PFSK-1 (cell line): ENCODE measurements at regions not wholly inside any gene's neighbourhood (a gene's known extent, or its start where the extent isn't known, plus 50 kb on each side); places are given as distances from the start of the nearest gene placed in this dataset.

Experiments used
- SIN3A ChIP-seq: IDR thresholded peaks from 2 replicates; pipeline ENCODE4 v1.6.1; 2012; ENCODE audit warnings: mild to moderate bottlenecking, low read length, moderate library complexity, borderline replicate concordance; ENCODE audit not compliant: insufficient read depth
- TAF1 ChIP-seq: IDR thresholded peaks from 2 replicates; pipeline ENCODE4 v1.6.1; 2012; ENCODE audit warnings: low read length, control low read depth, borderline replicate concordance; ENCODE audit not compliant: insufficient read depth
- TF ChIP-seq, protein P1 (sequence below), 2 experiments: IDR thresholded peaks; 2 replicates each; pipeline versions ENCODE4 v1.6.1 to v1.8.0; 2011 to 2012; ENCODE audit warnings: low read depth in 2 of 2, low read length in 2 of 2, control low read depth in 1 of 2, inconsistent platforms in 1 of 2, mild to moderate bottlenecking in 1 of 2, moderate library complexity in 1 of 2; ENCODE audit not compliant: insufficient read depth in 1 of 2

DNA sequence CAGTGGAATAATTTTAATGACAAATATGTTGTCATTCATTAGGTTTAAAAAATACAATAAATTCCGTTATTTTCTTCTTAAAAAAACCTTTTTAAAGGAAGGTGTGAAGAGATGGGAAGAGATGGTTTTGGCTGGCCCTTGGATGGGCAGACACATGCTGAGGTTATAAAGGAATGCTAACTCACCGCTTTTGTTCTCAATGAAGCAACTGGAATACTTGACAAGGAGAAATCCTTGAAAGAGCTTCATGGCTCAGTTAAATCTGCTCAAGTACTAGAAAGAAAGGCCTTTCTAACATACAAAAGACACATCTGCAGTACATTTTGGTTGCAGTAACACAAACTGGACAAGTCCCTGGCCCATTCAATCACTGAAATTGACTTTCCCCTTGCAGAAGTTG lies 158.3 kb upstream of the KCNJ16 start:
- no peak for TF ChIP-seq TAF1
- no peak for TF ChIP-seq SIN3A
- TF ChIP-seq, protein P1, sequence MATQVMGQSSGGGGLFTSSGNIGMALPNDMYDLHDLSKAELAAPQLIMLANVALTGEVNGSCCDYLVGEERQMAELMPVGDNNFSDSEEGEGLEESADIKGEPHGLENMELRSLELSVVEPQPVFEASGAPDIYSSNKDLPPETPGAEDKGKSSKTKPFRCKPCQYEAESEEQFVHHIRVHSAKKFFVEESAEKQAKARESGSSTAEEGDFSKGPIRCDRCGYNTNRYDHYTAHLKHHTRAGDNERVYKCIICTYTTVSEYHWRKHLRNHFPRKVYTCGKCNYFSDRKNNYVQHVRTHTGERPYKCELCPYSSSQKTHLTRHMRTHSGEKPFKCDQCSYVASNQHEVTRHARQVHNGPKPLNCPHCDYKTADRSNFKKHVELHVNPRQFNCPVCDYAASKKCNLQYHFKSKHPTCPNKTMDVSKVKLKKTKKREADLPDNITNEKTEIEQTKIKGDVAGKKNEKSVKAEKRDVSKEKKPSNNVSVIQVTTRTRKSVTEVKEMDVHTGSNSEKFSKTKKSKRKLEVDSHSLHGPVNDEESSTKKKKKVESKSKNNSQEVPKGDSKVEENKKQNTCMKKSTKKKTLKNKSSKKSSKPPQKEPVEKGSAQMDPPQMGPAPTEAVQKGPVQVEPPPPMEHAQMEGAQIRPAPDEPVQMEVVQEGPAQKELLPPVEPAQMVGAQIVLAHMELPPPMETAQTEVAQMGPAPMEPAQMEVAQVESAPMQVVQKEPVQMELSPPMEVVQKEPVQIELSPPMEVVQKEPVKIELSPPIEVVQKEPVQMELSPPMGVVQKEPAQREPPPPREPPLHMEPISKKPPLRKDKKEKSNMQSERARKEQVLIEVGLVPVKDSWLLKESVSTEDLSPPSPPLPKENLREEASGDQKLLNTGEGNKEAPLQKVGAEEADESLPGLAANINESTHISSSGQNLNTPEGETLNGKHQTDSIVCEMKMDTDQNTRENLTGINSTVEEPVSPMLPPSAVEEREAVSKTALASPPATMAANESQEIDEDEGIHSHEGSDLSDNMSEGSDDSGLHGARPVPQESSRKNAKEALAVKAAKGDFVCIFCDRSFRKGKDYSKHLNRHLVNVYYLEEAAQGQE (IDR thresholded peaks at IDR 0.05; ENCODE audit: insufficient read depth in 1 of 2, low read depth in 2 of 2, low read length in 2 of 2) = no peak
